ENCODE measurements at regions not wholly inside any gene's neighbourhood (a gene's known extent, or its start where the extent isn't known, plus 50 kb on each side); places are given as distances from the start of the nearest gene placed in this dataset.

GRCh38 chr7:156022483-156023459, 210.5 kb upstream of the SHH start:
- Histone ChIP-seq H3K36me3 (no peaks in the 10 kb centered on the region), H3K27me3 (no peaks in the 10 kb centered on the region), H3K9me3 (peaks cover 0 to 11% (median 0%) of the 10 kb centered on the region in 3 donors), H3K4me1 (no peaks in the 10 kb centered on the region), H3K27ac (no peak overlapping the region), H3K4me3 (no peak overlapping the region)
- ATAC-seq, result no peak
- TF ChIP-seq POLR2A (IDR thresholded peaks at IDR 0.05) (no peak), CTCF (IDR thresholded peaks at IDR 0.05) (no peak), POLR2AphosphoS5 (IDR thresholded peaks at IDR 0.05) (no peak)
- 82 to 92% methylated on average over 10 to 17 of the region's 26 CpGs for WGBS, 2 donors (ENCODE audit: low coverage in 1 of 2)

- 86 to 100% methylated on average over 1 to 9 of the region's 9 CpGs for WGBS, 2 donors (ENCODE audit: low coverage in 1 of 2)
- peaks cover 3% of the 10 kb centered on the region for H3K27me3 ChIP-seq
- H3K27ac ChIP-seq, result no peak overlapping the region
- no peak for ATAC-seq
- no peak for TF ChIP-seq POLR2A (IDR thresholded peaks at IDR 0.05)
- no peak for TF ChIP-seq EP300 (IDR thresholded peaks at IDR 0.05)
- TF ChIP-seq POLR2AphosphoS5 (IDR thresholded peaks at IDR 0.05), result no peak
- TF ChIP-seq CTCF (IDR thresholded peaks at IDR 0.05), result no peak
- no peak overlapping the region for H3K4me3 ChIP-seq
- H3K36me3 ChIP-seq, result no peaks in the 10 kb centered on the region
- no peaks in the 10 kb centered on the region for H3K4me1 ChIP-seq
- H3K9me3 ChIP-seq, result peaks cover 0 to 11% (median 0%) of the 10 kb centered on the region in 3 donors
Measured at GRCh38 chr7:156021471-156021870, 209.2 kb upstream of the SHH start.

- Histone ChIP-seq H3K4me3 (no peak overlapping the region), H3K36me3 (no peaks in the 10 kb centered on the region), H3K9me3 (peaks cover 0 to 11% (median 0%) of the 10 kb centered on the region in 3 donors), H3K4me1 (no peaks in the 10 kb centered on the region), H3K27ac (no peak overlapping the region), H3K27me3 (peaks cover 8% of the 10 kb centered on the region)
- no peak for ATAC-seq
- TF ChIP-seq POLR2A (IDR thresholded peaks at IDR 0.05) (no peak), POLR2AphosphoS5 (IDR thresholded peaks at IDR 0.05) (no peak), CTCF (IDR thresholded peaks at IDR 0.05) (no peak), EP300 (IDR thresholded peaks at IDR 0.05) (no peak)
- 82 to 87% methylated on average over 2 to 5 of the region's 5 CpGs for WGBS, 2 donors (ENCODE audit: low coverage in 1 of 2)
Measured at GRCh38 chr7:156020566-156020965, 208.3 kb upstream of the SHH start.

- 75 to 88% methylated on average over 9 to 13 of the region's 13 CpGs for WGBS, 2 donors (ENCODE audit: low coverage in 1 of 2)
- Histone ChIP-seq H3K4me1 (no peaks in the 10 kb centered on the region), H3K36me3 (no peaks in the 10 kb centered on the region), H3K4me3 (no peak overlapping the region), H3K27me3 (peaks cover 13% of the 10 kb centered on the region), H3K27ac (no peak overlapping the region), H3K9me3 (peaks cover 0 to 11% (median 0%) of the 10 kb centered on the region in 3 donors)
- ATAC-seq, result no peak
- TF ChIP-seq EP300 (IDR thresholded peaks at IDR 0.05) (no peak), POLR2A (IDR thresholded peaks at IDR 0.05) (no peak), CTCF (IDR thresholded peaks at IDR 0.05) (no peak), POLR2AphosphoS5 (IDR thresholded peaks at IDR 0.05) (no peak)
Measured at GRCh38 chr7:156019776-156020565, 207.7 kb upstream of the SHH start.
